GM23338 (cell line): ENCODE measurements at regions not wholly inside any gene's neighbourhood (a gene's known extent, or its start where the extent isn't known, plus 50 kb on each side); places are given as distances from the start of the nearest gene placed in this dataset.

Experiments used
- ATAC-seq: fragments of 200-7000 bp; cut with Tn5 transposase; 3 replicates; pipeline ENCODE4 v1.9.1; 2020
- DNase-seq: peaks from one replicate; pipeline ENCODE4 v3.0.0-alpha.2; 2015; ENCODE audit warnings: low spot score
- H2AFZ ChIP-seq: fragments of 200-600 bp; sonication (generic); 2 replicates; pipeline ENCODE4 v1.8.0; 2016; ENCODE audit warnings: antibody characterized with exemption, mild to moderate bottlenecking, moderate library complexity
- H3F3A ChIP-seq: fragments of 200-600 bp; sonication (generic); replicated peaks from 2 replicates; pipeline ENCODE4 v1.8.0; 2017; ENCODE audit warnings: antibody characterized with exemption, mixed run types, low read depth
- H3K27ac ChIP-seq: fragments of 200-600 bp; sonication (generic); 2 replicates; pipeline ENCODE4 v1.6.1; 2016; ENCODE audit warnings: low read depth
- H3K27me3 ChIP-seq: fragments of 200-600 bp; sonication (generic); 2 replicates; pipeline ENCODE4 v1.8.0; 2016; ENCODE audit warnings: mild to moderate bottlenecking, mixed run types, moderate library complexity; ENCODE audit not compliant: insufficient read depth
- H3K36me3 ChIP-seq: fragments of 200-600 bp; sonication (generic); 2 replicates; pipeline ENCODE4 v1.8.0; 2016; ENCODE audit warnings: mild to moderate bottlenecking; ENCODE audit not compliant: insufficient read depth
- H3K4me1 ChIP-seq: fragments of 200-600 bp; sonication (generic); 2 replicates; pipeline ENCODE4 v1.8.0; 2016; ENCODE audit warnings: mild to moderate bottlenecking, moderate library complexity; ENCODE audit not compliant: insufficient read depth
- H3K4me2 ChIP-seq: fragments of 200-600 bp; sonication (generic); 2 replicates; pipeline ENCODE4 v1.7.1; 2017; ENCODE audit warnings: mixed run types
- H3K4me3 ChIP-seq: fragments of 200-600 bp; sonication (generic); 2 replicates; pipeline ENCODE4 v1.6.1; 2016; ENCODE audit warnings: mixed run types
- H3K79me2 ChIP-seq: fragments of 200-600 bp; sonication (generic); replicated peaks from 2 replicates; pipeline ENCODE4 v1.8.0; 2017; ENCODE audit warnings: mild to moderate bottlenecking; ENCODE audit not compliant: insufficient read depth
- H3K9me2 ChIP-seq: fragments of 200-600 bp; sonication (generic); 2 replicates; pipeline ENCODE4 v1.8.0; 2017; ENCODE audit not compliant: insufficient read depth
- H4K20me1 ChIP-seq: fragments of 200-600 bp; sonication (generic); replicated peaks from 2 replicates; pipeline ENCODE4 v1.8.0; 2017; ENCODE audit warnings: mild to moderate bottlenecking; ENCODE audit not compliant: insufficient read depth
- H3K27ac Mint-ChIP-seq: 2 replicates; pipeline ENCODE4 v1.8.0; 2020; ENCODE audit warnings: inconsistent platforms, mild to moderate bottlenecking, moderate library complexity, mixed read lengths
- H3K27me3 Mint-ChIP-seq: 3 replicates; pipeline ENCODE4 v1.8.0; 2022; ENCODE audit warnings: low read depth, mild to moderate bottlenecking, moderate library complexity, mixed read lengths, inconsistent platforms; ENCODE audit not compliant: insufficient read depth, poor library complexity
- H3K36me3 Mint-ChIP-seq: 3 replicates; pipeline ENCODE4 v1.8.0; 2021; ENCODE audit warnings: low read depth, mild to moderate bottlenecking, inconsistent platforms, moderate library complexity, mixed read lengths
- H3K4me1 Mint-ChIP-seq: 3 replicates; pipeline ENCODE4 v1.8.0; 2020; ENCODE audit warnings: mild to moderate bottlenecking, inconsistent platforms, mixed read lengths
- H3K4me3 Mint-ChIP-seq: 3 replicates; pipeline ENCODE4 v1.8.0; 2021; ENCODE audit warnings: moderate library complexity, mild to moderate bottlenecking, inconsistent platforms, mixed read lengths
- H3K9me3 Mint-ChIP-seq: 3 replicates; pipeline ENCODE4 v1.8.0; 2020; ENCODE audit warnings: moderate library complexity, mild to moderate bottlenecking, inconsistent platforms, mixed read lengths
- CREB1 ChIP-seq: fragments of 250-450 bp; sonication (Bioruptor Pico); IDR thresholded peaks from 2 replicates; pipeline ENCODE4 v1.5.0; 2020; ENCODE audit warnings: low read depth, mild to moderate bottlenecking, moderate library complexity
- CTCF ChIP-seq, 2 experiments: fragments of 200-600 bp in 1 of 2; sonication (generic) in 1 of 2; conservative IDR thresholded peaks; 2 replicates each; pipeline versions ENCODE4 v1.5.1 to v1.6.1; 2016 to 2017; ENCODE audit warnings: antibody characterized with exemption in 2 of 2, low read depth in 2 of 2, mild to moderate bottlenecking in 2 of 2, moderate library complexity in 1 of 2
- ETS1 ChIP-seq: IDR thresholded peaks from 2 replicates; pipeline ENCODE4 v1.6.1; 2016; ENCODE audit warnings: antibody characterized with exemption
- EZH2 ChIP-seq: fragments of 200-600 bp; sonication (generic); IDR thresholded peaks from one replicate; pipeline ENCODE4 v1.8.0; 2017; ENCODE audit warnings: antibody characterized with exemption, mild to moderate bottlenecking, low read depth; ENCODE audit not compliant: unreplicated experiment
- EZH2phosphoT487 ChIP-seq: fragments of 200-600 bp; sonication (generic); IDR thresholded peaks from one replicate; pipeline ENCODE4 v1.8.1; 2018; ENCODE audit warnings: antibody characterized with exemption; ENCODE audit not compliant: unreplicated experiment
- JUNB ChIP-seq: IDR thresholded peaks from one replicate; pipeline ENCODE4 v1.6.1; 2016; ENCODE audit warnings: antibody characterized with exemption; ENCODE audit not compliant: unreplicated experiment
- NANOG ChIP-seq: IDR thresholded peaks from 2 replicates; pipeline ENCODE4 v1.6.1; 2016; ENCODE audit warnings: antibody characterized with exemption, borderline replicate concordance
- POLR2AphosphoS5 ChIP-seq: IDR thresholded peaks from 2 replicates; pipeline ENCODE4 v1.6.1; 2016; ENCODE audit warnings: antibody characterized with exemption, low read depth
- REST ChIP-seq: IDR thresholded peaks from one replicate; pipeline ENCODE4 v1.6.1; 2018; ENCODE audit warnings: antibody characterized with exemption; ENCODE audit not compliant: unreplicated experiment
- STAT1 ChIP-seq: IDR thresholded peaks from one replicate; pipeline ENCODE4 v1.6.1; 2016; ENCODE audit warnings: antibody characterized with exemption; ENCODE audit not compliant: unreplicated experiment
- ZNF114 ChIP-seq: fragments of 250-450 bp; sonication (Bioruptor Pico); IDR thresholded peaks from 2 replicates; pipeline ENCODE4 v1.5.0; 2020; ENCODE audit warnings: mild to moderate bottlenecking, moderate library complexity
- ZNF462 ChIP-seq: fragments of 250-450 bp; sonication (Bioruptor Pico); IDR thresholded peaks from 2 replicates; pipeline ENCODE4 v1.5.0; 2020; ENCODE audit warnings: mild to moderate bottlenecking, moderate library complexity

GRCh38 chr22:27642104-27642800 lies 159.3 kb downstream of the MN1 start:
- peaks cover 30% of the 10 kb centered on the region for H3K4me1 Mint-ChIP-seq
- H3K27ac Mint-ChIP-seq: no peak overlapping the region
- Histone ChIP-seq H4K20me1 (no peaks in the 10 kb centered on the region), H3K4me1 (peaks cover 37% of the 10 kb centered on the region), H3K36me3 (no peaks in the 10 kb centered on the region), H3K27ac (no peak overlapping the region), H3K9me2 (peaks cover 5% of the 10 kb centered on the region; the same call in 1 of the 2 replicates), H3K79me2 (no peaks in the 10 kb centered on the region), H3K4me3 (no peak overlapping the region), H3K4me2 (peak overlapping the region; percentile 43), H2AFZ (no peak overlapping the region), H3K27me3 (no peaks in the 10 kb centered on the region), H3F3A (0 out of 2 replicates have a peak, but pooled peaks cover 3% of the 10 kb centered on the region)
- DNase-seq (no peak), ATAC-seq (peak; percentile 30)
- no peaks in the 10 kb centered on the region; the same call in 2 of the 3 replicates for H3K9me3 Mint-ChIP-seq
- no peak for TF ChIP-seq EZH2phosphoT487
- no peak for TF ChIP-seq JUNB
- TF ChIP-seq STAT1: no peak
- TF ChIP-seq REST: no peak
- TF ChIP-seq ZNF114 (CRISPR knock-in tag): no peak
- TF ChIP-seq CREB1 (CRISPR knock-in tag): no peak
- TF ChIP-seq NANOG: no peak
- no peak for TF ChIP-seq POLR2AphosphoS5
- TF ChIP-seq EZH2: no peak
- no peak for TF ChIP-seq CTCF (conservative IDR thresholded peaks at IDR 0.05; ENCODE audit: low read depth in 2 of 2)
- TF ChIP-seq ETS1: no peak
- no peak for TF ChIP-seq ZNF462 (CRISPR knock-in tag)
- no peak overlapping the region for H3K4me3 Mint-ChIP-seq
- H3K36me3 Mint-ChIP-seq: no peaks in the 10 kb centered on the region
- H3K27me3 Mint-ChIP-seq: peaks cover 4% of the 10 kb centered on the region
